ENCODE measurements at regions not wholly inside any gene's neighbourhood (a gene's known extent, or its start where the extent isn't known, plus 50 kb on each side); places are given as distances from the start of the nearest gene placed in this dataset.

GRCh38 chr13:78383071-78383484, 220.3 kb downstream of the POU4F1 start:
- TF ChIP-seq CTCF (IDR thresholded peaks at IDR 0.05; ENCODE audit: borderline replicate concordance, insufficient read depth, low read depth, low read length): no peak
- no peak overlapping the region for H3K4me3 ChIP-seq (ENCODE audit: low read depth, low read length)

GRCh38 chr13:78382491-78382890, 220.9 kb downstream of the POU4F1 start:
- TF ChIP-seq CTCF (IDR thresholded peaks at IDR 0.05; ENCODE audit: borderline replicate concordance, insufficient read depth, low read depth, low read length): no peak
- no peak overlapping the region for H3K4me3 ChIP-seq (ENCODE audit: low read depth, low read length)

GRCh38 chr13:78376822-78377221, 226.5 kb downstream of the POU4F1 start:
- no peak for TF ChIP-seq CTCF (IDR thresholded peaks at IDR 0.05; ENCODE audit: borderline replicate concordance, insufficient read depth, low read depth, low read length)
- no peak overlapping the region for H3K4me3 ChIP-seq (ENCODE audit: low read depth, low read length)

GRCh38 chr13:78376033-78376432, 227.3 kb downstream of the POU4F1 start:
- H3K4me3 ChIP-seq (ENCODE audit: low read depth, low read length): no peak overlapping the region
- no peak for TF ChIP-seq CTCF (IDR thresholded peaks at IDR 0.05; ENCODE audit: borderline replicate concordance, insufficient read depth, low read depth, low read length)

GRCh38 chr13:78372581-78372980, 230.8 kb downstream of the POU4F1 start:
- H3K4me3 ChIP-seq (ENCODE audit: low read depth, low read length): no peak overlapping the region
- TF ChIP-seq CTCF (IDR thresholded peaks at IDR 0.05; ENCODE audit: borderline replicate concordance, insufficient read depth, low read depth, low read length): no peak

- H3K4me3 ChIP-seq (ENCODE audit: low read depth, low read length): no peak overlapping the region
- TF ChIP-seq CTCF (IDR thresholded peaks at IDR 0.05; ENCODE audit: borderline replicate concordance, insufficient read depth, low read depth, low read length): no peak
Observed at GRCh38 chr13:78370231-78370630, 233.1 kb downstream of the POU4F1 start.

- no peak for TF ChIP-seq CTCF (IDR thresholded peaks at IDR 0.05; ENCODE audit: borderline replicate concordance, insufficient read depth, low read depth, low read length)
Observed at GRCh38 chr13:78364711-78365110, 238.6 kb downstream of the POU4F1 start.

More at GRCh38 chr13:78364711-78365110, 238.6 kb downstream of the POU4F1 start:
- no peak overlapping the region for H3K4me3 ChIP-seq (ENCODE audit: low read depth, low read length)
